Nephron (organoid): ENCODE measurements at regions not wholly inside any gene's neighbourhood (a gene's known extent, or its start where the extent isn't known, plus 50 kb on each side); places are given as distances from the start of the nearest gene placed in this dataset.

Experiments used
- H3K27ac Mint-ChIP-seq, 3 experiments: 2 replicates each; pipeline ENCODE4 v1.8.0; 2020; ENCODE audit warnings: mixed read lengths in 3 of 3, mild to moderate bottlenecking in 2 of 3, moderate library complexity in 1 of 3
- H3K27me3 Mint-ChIP-seq: 2 replicates; pipeline ENCODE4 v1.8.0; 2021; ENCODE audit warnings: low read depth, mild to moderate bottlenecking, moderate library complexity, mixed read lengths
- H3K36me3 Mint-ChIP-seq: 2 replicates; pipeline ENCODE4 v1.8.0; 2020; ENCODE audit warnings: low read depth, mixed read lengths
- H3K4me1 Mint-ChIP-seq: 2 replicates; pipeline ENCODE4 v1.8.0; 2020; ENCODE audit warnings: mixed read lengths
- H3K4me3 Mint-ChIP-seq, 3 experiments: 2 replicates each; pipeline ENCODE4 v1.8.0; 2020; ENCODE audit warnings: mild to moderate bottlenecking in 3 of 3, mixed read lengths in 3 of 3, moderate library complexity in 2 of 3
- H3K9me3 Mint-ChIP-seq: 2 replicates; pipeline ENCODE4 v1.8.0; 2020; ENCODE audit warnings: mixed read lengths
- CTCF ChIP-seq, 3 experiments: fragments of 200-600 bp; sonication (generic); IDR thresholded peaks; one replicate each; pipeline ENCODE4 v1.5.0; 2021; ENCODE audit warnings: antibody characterized with exemption in 3 of 3; ENCODE audit not compliant: unreplicated experiment in 3 of 3

- TF ChIP-seq CTCF (IDR thresholded peaks at IDR 0.05; ENCODE audit: unreplicated experiment in 3 of 3): no peak
- Mint-ChIP-seq H3K4me1 (no peaks in the 10 kb centered on the region), H3K9me3 (no peaks in the 10 kb centered on the region), H3K27ac (no peak overlapping the region), H3K27me3 (no peaks in the 10 kb centered on the region), H3K4me3 (no peak overlapping the region), H3K36me3 (no peaks in the 10 kb centered on the region)
Measured at GRCh38 chr4:62913065-62913464, 1496.2 kb downstream of the TECRL start.

- Mint-ChIP-seq H3K27ac (no peak overlapping the region), H3K9me3 (no peaks in the 10 kb centered on the region), H3K4me1 (no peaks in the 10 kb centered on the region), H3K4me3 (no peak overlapping the region), H3K36me3 (no peaks in the 10 kb centered on the region), H3K27me3 (no peaks in the 10 kb centered on the region)
- TF ChIP-seq CTCF (IDR thresholded peaks at IDR 0.05; ENCODE audit: unreplicated experiment in 3 of 3): no peak
Measured at GRCh38 chr4:62912531-62912930, 1496.7 kb downstream of the TECRL start.

GRCh38 chr4:62909238-62909637 lies 1500.0 kb downstream of the TECRL start:
- no peak for TF ChIP-seq CTCF (IDR thresholded peaks at IDR 0.05; ENCODE audit: unreplicated experiment in 3 of 3)
- Mint-ChIP-seq H3K27ac (no peak overlapping the region), H3K4me3 (no peak overlapping the region), H3K9me3 (no peaks in the 10 kb centered on the region), H3K27me3 (no peaks in the 10 kb centered on the region), H3K4me1 (no peaks in the 10 kb centered on the region), H3K36me3 (no peaks in the 10 kb centered on the region)

GRCh38 chr4:62901101-62901500 lies 1508.1 kb downstream of the TECRL start:
- no peaks in the 10 kb centered on the region for H3K4me1 Mint-ChIP-seq
- no peak overlapping the region for H3K4me3 Mint-ChIP-seq
- no peak for TF ChIP-seq CTCF (IDR thresholded peaks at IDR 0.05; ENCODE audit: unreplicated experiment in 3 of 3)
- no peaks in the 10 kb centered on the region for H3K36me3 Mint-ChIP-seq
- H3K27ac Mint-ChIP-seq: no peak overlapping the region
- no peaks in the 10 kb centered on the region for H3K9me3 Mint-ChIP-seq
- H3K27me3 Mint-ChIP-seq: no peaks in the 10 kb centered on the region

GRCh38 chr4:62899646-62900364 lies 1509.4 kb downstream of the TECRL start:
- no peak for TF ChIP-seq CTCF (IDR thresholded peaks at IDR 0.05; ENCODE audit: unreplicated experiment in 3 of 3)

GRCh38 chr4:62898115-62898514 lies 1511.1 kb downstream of the TECRL start:
- TF ChIP-seq CTCF (IDR thresholded peaks at IDR 0.05; ENCODE audit: unreplicated experiment in 3 of 3): no peak
- Mint-ChIP-seq H3K27me3 (no peaks in the 10 kb centered on the region), H3K4me1 (no peaks in the 10 kb centered on the region), H3K27ac (no peak overlapping the region), H3K4me3 (no peak overlapping the region), H3K9me3 (no peaks in the 10 kb centered on the region), H3K36me3 (no peaks in the 10 kb centered on the region)

More at GRCh38 chr4:62899646-62900364, 1509.4 kb downstream of the TECRL start:
- Mint-ChIP-seq H3K4me1 (no peaks in the 10 kb centered on the region), H3K36me3 (no peaks in the 10 kb centered on the region), H3K4me3 (no peak overlapping the region), H3K9me3 (no peaks in the 10 kb centered on the region), H3K27me3 (no peaks in the 10 kb centered on the region), H3K27ac (no peak overlapping the region)
